NCI-H2081 treated with DMSO at 0.1 percent for 48 hours (cell line): ENCODE measurements at regions not wholly inside any gene's neighbourhood (a gene's known extent, or its start where the extent isn't known, plus 50 kb on each side); places are given as distances from the start of the nearest gene placed in this dataset.
"Not testable (repeated sequence)": the region's sequence is repeated elsewhere in the genome, so short reads cannot be mapped to it uniquely, and the experiment has no call there.

Experiments
- DNase-seq: peaks from one replicate; lab custom pipeline; 2025; lab: John Stamatoyannopoulos, UW

- DNase-seq: no peak
These were observed 587.7 kb downstream of the CPS1 start for GRCh38 chr2:211144078-211144477.

- DNase-seq: no peak
These were observed 588.7 kb downstream of the CPS1 start for GRCh38 chr2:211144974-211145665.

- no peak for DNase-seq
These were observed 593.3 kb downstream of the CPS1 start for GRCh38 chr2:211149731-211150130.

GRCh38 chr2:211157211-211157610 lies 600.8 kb downstream of the CPS1 start:
- DNase-seq: no peak

- DNase-seq: peak; percentile 7
These were observed 601.6 kb downstream of the CPS1 start for GRCh38 chr2:211157856-211158463.

- DNase-seq: no peak
These were observed 603.6 kb downstream of the CPS1 start for GRCh38 chr2:211159972-211160371.

GRCh38 chr2:211161236-211161635 lies 604.8 kb downstream of the CPS1 start:
- DNase-seq: no peak

GRCh38 chr2:211162911-211163310 lies 606.5 kb downstream of the CPS1 start:
- no peak for DNase-seq

- DNase-seq: no peak
These were observed 614.4 kb downstream of the CPS1 start for GRCh38 chr2:211170843-211171242.

- no peak for DNase-seq
These were observed 617.6 kb downstream of the CPS1 start for GRCh38 chr2:211174021-211174420.

GRCh38 chr2:211174631-211175030 lies 618.2 kb downstream of the CPS1 start:
- no peak for DNase-seq

GRCh38 chr2:211175956-211176355 lies 619.6 kb downstream of the CPS1 start:
- no peak for DNase-seq

- DNase-seq: no peak
These were observed 620.2 kb downstream of the CPS1 start for GRCh38 chr2:211176514-211177141.

- no peak for DNase-seq
These were observed 625.2 kb downstream of the CPS1 start for GRCh38 chr2:211181626-211182025.

- no peak for DNase-seq
These were observed 631.2 kb downstream of the CPS1 start for GRCh38 chr2:211187602-211188001.

GRCh38 chr2:211203986-211204385 lies 647.6 kb downstream of the CPS1 start:
- no peak for DNase-seq

- DNase-seq: no peak
These were observed 648.1 kb downstream of the CPS1 start for GRCh38 chr2:211204456-211204855.

- DNase-seq: no peak
These were observed 648.5 kb downstream of the CPS1 start for GRCh38 chr2:211204902-211205301.

- no peak for DNase-seq
These were observed 649.0 kb downstream of the CPS1 start for GRCh38 chr2:211205358-211205757.

- DNase-seq: no peak
These were observed 649.4 kb downstream of the CPS1 start for GRCh38 chr2:211205836-211206235.

- DNase-seq: no peak
These were observed 659.8 kb downstream of the CPS1 start for GRCh38 chr2:211216221-211216620.

GRCh38 chr2:211219548-211219947 lies 663.1 kb downstream of the CPS1 start:
- not testable (repeated sequence) for DNase-seq

- DNase-seq: no peak
These were observed 669.4 kb downstream of the CPS1 start for GRCh38 chr2:211225784-211226183.
